DMS79 treated with DMSO at 0.1 percent for 48 hours (cell line): ENCODE measurements at regions not wholly inside any gene's neighbourhood (a gene's known extent, or its start where the extent isn't known, plus 50 kb on each side); places are given as distances from the start of the nearest gene placed in this dataset.
"Not testable (repeated sequence)": the region's sequence is repeated elsewhere in the genome, so short reads cannot be mapped to it uniquely, and the experiment has no call there.

Experiments used
- DNase-seq: peaks from one replicate; lab custom pipeline; 2025; lab: John Stamatoyannopoulos, UW

DNA sequence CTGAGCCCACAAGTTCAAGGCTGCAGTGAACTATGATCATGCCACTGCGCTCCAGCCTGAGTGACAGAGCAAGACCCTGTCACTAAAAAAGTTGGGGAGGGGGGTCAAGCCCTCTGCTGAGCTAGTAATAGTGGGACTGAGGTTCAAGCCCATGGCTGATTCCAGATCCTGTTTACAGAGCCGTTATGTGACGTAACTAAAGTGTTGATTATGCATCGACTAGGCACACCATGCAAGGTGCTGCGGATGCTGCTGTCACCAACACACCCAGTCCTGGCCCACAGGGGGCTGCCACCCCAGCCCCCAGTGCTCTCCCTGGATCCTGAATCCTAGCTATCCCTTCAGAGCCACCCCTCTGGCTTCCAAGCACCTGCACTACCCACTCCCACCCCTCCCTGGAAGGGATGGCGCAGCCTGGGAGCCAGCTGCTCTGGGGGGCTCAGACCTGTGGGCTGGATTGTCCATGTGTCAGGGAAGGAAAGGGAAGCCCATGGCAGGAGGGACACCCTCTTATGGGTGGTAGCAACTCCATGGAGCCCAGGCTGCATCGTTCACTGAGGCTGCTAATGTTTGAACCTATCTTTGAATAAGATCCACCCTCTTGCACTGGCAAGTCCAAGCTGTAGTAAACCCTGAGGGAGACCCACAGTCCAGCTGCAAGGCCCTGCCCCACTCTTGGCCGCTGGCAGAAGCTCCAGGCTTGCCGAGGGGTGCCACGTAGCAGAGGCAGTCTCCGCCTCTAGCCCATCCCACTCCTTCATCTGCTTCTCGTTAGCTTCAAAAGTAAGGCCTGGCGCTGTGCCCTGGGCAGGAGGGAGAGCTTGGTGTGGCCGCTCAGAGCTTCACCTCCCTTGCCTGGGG lies 95.0 kb downstream of the SNX5 start:
- peak; percentile 84 for DNase-seq

GRCh38 chr20:17872959-17873358 lies 95.6 kb downstream of the SNX5 start:
- DNase-seq: no peak

DNA sequence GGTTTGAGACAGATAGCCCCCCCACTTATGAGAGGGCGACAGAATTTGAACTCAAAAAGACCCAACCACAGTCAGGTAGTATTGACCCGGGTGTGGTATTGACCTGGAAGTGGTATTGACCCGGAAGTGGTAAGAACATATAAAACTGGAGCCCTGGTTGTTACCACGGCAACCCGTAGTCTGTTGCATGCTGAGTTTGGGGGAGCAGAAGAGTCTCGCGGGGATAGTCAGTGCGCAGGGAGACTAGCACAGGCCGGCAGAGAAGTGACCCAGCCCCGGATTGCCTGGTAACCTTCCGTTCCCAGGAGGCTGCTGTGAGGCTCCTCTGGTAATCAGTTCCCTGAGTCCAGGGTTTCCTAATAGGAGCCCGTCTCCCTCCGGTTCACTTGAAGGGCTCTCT lies 96.2 kb downstream of the SNX5 start:
- no peak for DNase-seq

GRCh38 chr20:17871886-17872285 lies 96.7 kb downstream of the SNX5 start:
- DNase-seq: no peak

- no peak for DNase-seq
Observed at GRCh38 chr20:17871181-17871580, 97.4 kb downstream of the SNX5 start.

DNA sequence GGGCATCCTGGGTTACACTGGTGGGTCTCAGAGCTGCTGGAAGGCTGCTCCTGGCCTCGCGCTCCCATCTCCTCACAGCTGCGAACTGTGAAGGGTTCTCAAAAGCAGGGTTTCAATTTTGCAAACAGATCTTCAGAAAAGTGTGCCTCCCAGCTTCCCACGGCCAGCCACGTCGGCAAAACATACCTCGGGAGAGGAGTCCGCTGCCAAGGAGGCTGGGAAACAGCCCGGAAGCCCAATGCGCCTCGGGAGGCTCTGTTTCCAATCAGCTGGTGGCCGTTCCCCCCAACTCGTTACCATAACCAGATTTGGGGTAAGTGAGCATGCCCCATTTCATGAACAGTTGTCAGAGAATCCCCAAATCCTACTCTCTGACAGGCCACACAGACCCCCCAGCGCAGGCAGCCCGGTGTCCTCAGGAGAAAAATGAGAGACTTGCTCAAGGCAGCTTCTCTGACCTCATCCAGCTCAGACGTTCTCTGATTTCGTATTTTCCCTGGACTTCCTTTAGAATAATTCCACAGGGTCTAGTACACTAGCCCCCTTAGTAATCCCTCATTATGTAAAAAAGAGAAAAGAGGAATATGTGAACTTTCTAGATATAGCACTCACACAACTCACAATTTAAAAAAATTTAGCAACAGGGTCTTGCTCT lies 98.4 kb downstream of the SNX5 start:
- DNase-seq: no peak

GRCh38 chr20:17869295-17869994 lies 99.1 kb downstream of the SNX5 start:
- no peak for DNase-seq

GRCh38 chr20:17868700-17869231 lies 99.8 kb downstream of the SNX5 start:
- no peak for DNase-seq

DNA sequence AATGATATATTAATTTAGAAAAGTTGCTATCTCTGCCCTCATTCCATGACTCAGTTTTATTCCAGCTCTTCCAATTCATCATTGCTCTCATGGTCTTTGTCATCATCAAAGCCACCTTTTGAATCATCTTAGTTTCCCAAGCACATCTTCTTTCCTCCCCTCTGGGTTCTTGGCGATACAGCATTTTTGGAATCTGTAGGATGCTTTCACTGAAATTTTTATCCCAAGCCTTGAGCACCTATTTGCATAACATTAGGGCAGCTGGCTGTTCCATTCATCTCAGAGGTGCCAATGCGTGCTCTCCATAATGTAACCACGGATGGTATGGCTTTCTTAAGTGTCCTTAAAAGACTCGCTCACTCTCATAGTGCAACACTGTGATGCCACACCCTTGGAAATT lies 100.4 kb downstream of the SNX5 start:
- DNase-seq: no peak

- peak; percentile 13 for DNase-seq
Observed at GRCh38 chr20:17867131-17867925, 101.3 kb downstream of the SNX5 start.

DNA sequence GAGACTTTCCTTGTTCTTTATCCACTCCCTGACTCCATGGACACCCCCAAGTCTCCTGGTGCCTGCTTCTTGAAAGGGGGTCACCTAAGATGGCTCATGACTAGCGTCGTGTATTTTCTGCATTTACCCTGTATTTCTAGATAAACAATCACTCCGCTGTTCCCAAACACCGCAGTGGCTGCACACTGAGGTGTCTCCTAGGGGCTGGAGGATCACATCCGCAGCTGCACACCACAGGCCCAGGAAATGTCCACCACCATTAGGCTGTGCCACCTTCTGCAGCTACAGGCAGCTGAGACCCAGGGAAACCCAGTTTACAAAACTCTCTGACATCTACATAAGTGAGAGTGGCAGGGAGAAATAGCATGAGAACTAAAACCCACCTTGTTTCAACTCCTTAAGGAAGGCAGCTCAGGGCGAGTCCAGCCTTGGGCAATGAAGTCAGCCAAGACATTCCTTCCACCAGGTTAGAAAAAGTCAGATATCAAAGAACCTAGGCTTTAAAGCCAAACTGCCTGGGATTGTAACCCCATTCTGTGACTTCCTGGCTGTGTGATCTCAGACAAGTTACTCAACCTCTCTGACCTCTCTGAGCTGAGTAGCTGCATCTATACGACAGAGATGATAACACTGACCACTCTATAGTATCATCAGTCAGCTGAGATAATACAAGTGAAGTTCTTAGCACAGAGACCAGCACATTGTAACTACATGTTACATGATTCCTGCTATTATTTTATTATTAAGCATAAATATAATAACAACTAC lies 102.2 kb downstream of the SNX5 start:
- DNase-seq: no peak

GRCh38 chr20:17863577-17864292 lies 104.9 kb downstream of the SNX5 start:
- DNase-seq: no peak

GRCh38 chr20:17863209-17863576 lies 105.4 kb downstream of the SNX5 start:
- DNase-seq: no peak

- DNase-seq: no peak
Observed at GRCh38 chr20:17862171-17862570, 106.4 kb downstream of the SNX5 start.

GRCh38 chr20:17861620-17862019 lies 107.0 kb downstream of the SNX5 start:
- not testable (repeated sequence) for DNase-seq

- no peak for DNase-seq
Observed at GRCh38 chr20:17860301-17861197, 108.0 kb downstream of the SNX5 start.

DNA sequence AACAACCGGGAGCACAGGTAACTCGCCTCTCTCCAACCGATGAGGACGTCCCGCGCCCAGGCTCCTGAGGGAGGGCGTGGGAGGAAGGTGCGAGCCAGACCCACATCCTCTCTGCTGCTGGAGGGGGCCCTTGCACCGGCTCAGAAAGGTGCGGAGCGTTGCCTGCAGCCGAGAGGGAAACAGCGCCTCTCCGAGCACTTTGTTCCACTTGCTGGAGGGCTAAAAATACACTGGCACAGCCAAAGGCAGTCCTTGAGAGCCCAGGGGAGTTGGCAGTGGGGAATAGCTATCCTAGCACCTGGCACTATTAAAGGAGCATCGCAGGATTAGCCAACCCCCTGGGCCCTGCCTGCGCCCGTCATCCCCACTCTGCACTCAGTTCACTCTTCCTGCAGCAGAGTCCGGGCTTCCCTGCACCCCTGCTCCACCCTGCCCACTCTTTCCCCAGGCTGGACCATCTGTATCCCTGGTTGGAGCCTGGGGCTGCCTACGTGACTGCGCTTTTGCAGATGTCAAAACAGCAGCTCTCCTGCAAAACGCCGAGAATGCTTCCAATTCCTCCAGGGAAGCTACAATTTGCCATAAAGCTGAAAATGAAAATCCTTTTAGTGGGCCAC lies 108.9 kb downstream of the SNX5 start:
- peak; percentile 30 for DNase-seq

GRCh38 chr20:17859002-17859615 lies 109.5 kb downstream of the SNX5 start:
- DNase-seq: no peak
